ENCODE measurements at regions not wholly inside any gene's neighbourhood (a gene's known extent, or its start where the extent isn't known, plus 50 kb on each side); places are given as distances from the start of the nearest gene placed in this dataset.

DNA sequence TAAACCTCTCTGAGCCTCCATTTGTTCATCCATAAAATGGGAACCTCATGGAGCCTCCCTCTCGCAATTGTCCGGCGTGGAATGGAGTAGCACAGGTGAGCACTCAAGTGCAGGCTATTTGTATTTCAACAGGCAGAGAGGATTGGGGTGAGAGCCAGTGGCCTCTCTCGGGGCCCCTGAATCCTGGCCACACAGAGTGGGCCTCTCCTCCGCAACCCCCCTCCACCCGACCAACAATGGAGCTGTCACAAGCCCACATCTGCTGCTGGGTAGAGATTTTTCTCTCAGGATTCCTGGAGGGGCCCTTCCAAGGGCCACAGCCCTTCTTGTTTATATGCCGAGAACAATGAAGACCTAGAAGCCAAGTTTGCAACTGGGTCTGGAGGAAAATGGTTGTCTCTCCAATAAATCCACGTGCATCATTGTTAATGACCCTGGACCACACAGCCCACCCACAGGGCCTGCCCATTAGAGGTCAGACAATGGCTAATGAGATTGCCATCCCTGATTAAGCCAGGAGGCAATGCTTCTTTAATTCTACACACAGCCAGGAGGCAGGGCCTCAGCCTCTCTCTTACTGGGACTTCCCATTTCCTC is 233.0 kb downstream of the ANKRD60 start:
- Mint-ChIP-seq H3K27ac (no peak overlapping the region), H3K4me3 (no peak overlapping the region), H3K27me3 (peaks cover 12% of the 10 kb centered on the region), H3K9me3 (no peaks in the 10 kb centered on the region), H3K36me3 (ENCODE audit: low read depth) (no peaks in the 10 kb centered on the region), H3K4me1 (ENCODE audit: low read depth) (peaks cover 44% of the 10 kb centered on the region)
- intact Hi-C loops (cut with micrococcal nuclease): no loop called here

DNA sequence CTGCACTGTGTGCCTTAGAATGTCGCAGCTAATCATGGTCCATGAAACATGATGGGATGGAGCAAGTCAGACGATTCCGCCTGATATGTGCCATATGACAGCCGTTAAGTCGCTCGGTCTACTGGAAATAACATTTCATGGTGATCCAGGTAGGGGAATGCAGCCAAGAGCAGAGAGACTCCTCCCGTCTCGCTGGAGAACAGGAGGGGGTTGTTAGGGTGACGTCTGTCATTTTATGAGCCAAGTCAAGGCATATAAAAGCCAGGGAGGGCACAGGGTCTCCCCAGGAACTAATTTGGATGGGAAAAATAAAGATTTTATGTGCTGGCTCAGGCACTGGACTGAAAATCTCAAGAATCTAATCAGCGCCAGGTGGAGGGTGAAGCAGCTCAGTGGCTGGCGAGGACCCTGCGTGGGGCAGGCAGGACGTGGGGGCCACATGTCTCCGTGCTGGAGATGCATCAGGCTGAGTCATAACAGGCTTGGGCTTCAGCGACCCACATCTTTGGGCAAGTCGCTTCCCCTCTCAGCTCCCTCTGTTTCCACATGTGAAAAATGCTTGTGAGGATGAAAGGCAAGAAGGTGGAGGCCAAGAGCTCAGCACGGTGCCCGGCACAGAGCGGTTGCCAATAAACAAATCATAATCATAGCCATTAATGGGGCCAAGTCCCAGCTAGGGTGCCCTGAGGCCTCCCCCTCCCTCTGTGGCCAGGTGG is 234.6 kb downstream of the ANKRD60 start:
- intact Hi-C loops (cut with micrococcal nuclease): no loop called here
- Mint-ChIP-seq H3K4me1 (ENCODE audit: low read depth) (peaks cover 37% of the 10 kb centered on the region), H3K9me3 (no peaks in the 10 kb centered on the region), H3K27ac (no peak overlapping the region), H3K36me3 (ENCODE audit: low read depth) (no peaks in the 10 kb centered on the region), H3K4me3 (no peak overlapping the region), H3K27me3 (peaks cover 17% of the 10 kb centered on the region)

- Mint-ChIP-seq H3K36me3 (ENCODE audit: low read depth) (no peaks in the 10 kb centered on the region), H3K9me3 (no peaks in the 10 kb centered on the region), H3K4me3 (no peak overlapping the region), H3K27ac (no peak overlapping the region), H3K27me3 (peaks cover 19% of the 10 kb centered on the region), H3K4me1 (ENCODE audit: low read depth) (peaks cover 12% of the 10 kb centered on the region)
- intact Hi-C loops (cut with micrococcal nuclease): no loop called here
Observed at GRCh38 chr20:57991211-57991881, 237.1 kb downstream of the ANKRD60 start.

GRCh38 chr20:57990396-57990987 is 238.0 kb downstream of the ANKRD60 start:
- Mint-ChIP-seq H3K4me3 (no peak overlapping the region), H3K36me3 (ENCODE audit: low read depth) (no peaks in the 10 kb centered on the region), H3K27ac (no peak overlapping the region), H3K27me3 (peaks cover 19% of the 10 kb centered on the region), H3K4me1 (ENCODE audit: low read depth) (peaks cover 3% of the 10 kb centered on the region), H3K9me3 (no peaks in the 10 kb centered on the region)
- intact Hi-C loops (cut with micrococcal nuclease): no loop called here

DNA sequence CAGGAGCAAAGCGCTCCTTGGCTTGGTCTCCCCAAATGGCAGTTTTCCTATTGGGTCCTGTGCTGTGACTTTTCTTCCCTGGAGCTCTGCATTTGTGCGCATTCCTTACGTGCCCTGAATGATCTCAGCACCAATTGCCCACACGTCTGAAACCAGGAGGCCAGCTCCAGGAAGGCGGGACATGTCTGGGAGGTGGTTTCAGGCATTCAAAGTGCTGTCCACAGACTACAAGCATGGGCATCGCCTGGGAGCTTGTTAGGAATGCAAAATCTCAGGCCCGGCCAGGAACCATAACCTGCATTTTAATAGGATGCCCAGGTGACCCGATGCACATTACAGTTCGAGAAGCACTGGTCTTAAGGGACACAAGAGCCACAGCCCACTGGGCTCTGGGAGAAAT is 239.6 kb downstream of the ANKRD60 start:
- H3K4me1 Mint-ChIP-seq (ENCODE audit: low read depth): no peaks in the 10 kb centered on the region
- H3K9me3 Mint-ChIP-seq: no peaks in the 10 kb centered on the region
- no peak overlapping the region for H3K27ac Mint-ChIP-seq
- no peaks in the 10 kb centered on the region for H3K36me3 Mint-ChIP-seq (ENCODE audit: low read depth)
- peaks cover 22% of the 10 kb centered on the region for H3K27me3 Mint-ChIP-seq
- intact Hi-C loops (cut with micrococcal nuclease): no loop called here
- H3K4me3 Mint-ChIP-seq: no peak overlapping the region

- intact Hi-C loops (cut with micrococcal nuclease): no loop called here
- peaks cover 22% of the 10 kb centered on the region for H3K27me3 Mint-ChIP-seq
- no peaks in the 10 kb centered on the region for H3K9me3 Mint-ChIP-seq
- H3K36me3 Mint-ChIP-seq (ENCODE audit: low read depth): no peaks in the 10 kb centered on the region
- H3K27ac Mint-ChIP-seq: no peak overlapping the region
- no peak overlapping the region for H3K4me3 Mint-ChIP-seq
- no peaks in the 10 kb centered on the region for H3K4me1 Mint-ChIP-seq (ENCODE audit: low read depth)
Observed at GRCh38 chr20:57988422-57988821, 240.0 kb downstream of the ANKRD60 start.

DNA sequence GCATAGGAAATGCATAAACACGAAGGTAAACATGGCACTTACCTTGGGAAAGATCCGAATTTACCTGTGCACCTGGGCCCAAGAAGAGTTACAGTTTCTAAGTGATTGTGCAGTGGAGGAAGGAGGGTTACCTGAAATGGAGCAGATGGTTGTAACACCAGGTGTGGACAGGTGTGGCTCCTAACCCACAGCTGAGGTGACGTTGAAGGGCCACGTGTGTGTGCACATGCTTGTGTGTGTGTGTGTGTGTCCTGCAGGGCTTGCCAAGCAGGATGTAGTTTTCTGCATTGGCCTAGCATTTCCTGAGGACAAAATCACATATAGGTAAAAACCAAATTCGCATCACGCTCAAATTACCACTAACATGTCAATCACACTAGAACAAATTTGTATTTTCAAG is 240.8 kb downstream of the ANKRD60 start:
- H3K4me3 Mint-ChIP-seq: no peak overlapping the region

GRCh38 chr20:57986666-57987065 is 241.8 kb downstream of the ANKRD60 start:
- H3K27me3 Mint-ChIP-seq: peaks cover 19% of the 10 kb centered on the region
- H3K9me3 Mint-ChIP-seq: no peaks in the 10 kb centered on the region
- H3K27ac Mint-ChIP-seq: no peak overlapping the region
- H3K4me3 Mint-ChIP-seq: no peak overlapping the region
- H3K36me3 Mint-ChIP-seq (ENCODE audit: low read depth): no peaks in the 10 kb centered on the region
- intact Hi-C loops (cut with micrococcal nuclease): no loop called here
- no peaks in the 10 kb centered on the region for H3K4me1 Mint-ChIP-seq (ENCODE audit: low read depth)

More for the DNA sequence above, 240.8 kb downstream of the ANKRD60 start:
- no peaks in the 10 kb centered on the region for H3K9me3 Mint-ChIP-seq
- intact Hi-C loops (cut with micrococcal nuclease): no loop called here
- no peaks in the 10 kb centered on the region for H3K36me3 Mint-ChIP-seq (ENCODE audit: low read depth)
- peaks cover 22% of the 10 kb centered on the region for H3K27me3 Mint-ChIP-seq
- H3K27ac Mint-ChIP-seq: no peak overlapping the region
- no peaks in the 10 kb centered on the region for H3K4me1 Mint-ChIP-seq (ENCODE audit: low read depth)

- intact Hi-C loops (cut with micrococcal nuclease): no loop called here
- no peaks in the 10 kb centered on the region for H3K9me3 Mint-ChIP-seq
- no peak overlapping the region for H3K4me3 Mint-ChIP-seq
- H3K36me3 Mint-ChIP-seq (ENCODE audit: low read depth): no peaks in the 10 kb centered on the region
- H3K27me3 Mint-ChIP-seq: peaks cover 10% of the 10 kb centered on the region
- no peaks in the 10 kb centered on the region for H3K4me1 Mint-ChIP-seq (ENCODE audit: low read depth)
- no peak overlapping the region for H3K27ac Mint-ChIP-seq
Observed at GRCh38 chr20:57985278-57985677, 243.2 kb downstream of the ANKRD60 start.

DNA sequence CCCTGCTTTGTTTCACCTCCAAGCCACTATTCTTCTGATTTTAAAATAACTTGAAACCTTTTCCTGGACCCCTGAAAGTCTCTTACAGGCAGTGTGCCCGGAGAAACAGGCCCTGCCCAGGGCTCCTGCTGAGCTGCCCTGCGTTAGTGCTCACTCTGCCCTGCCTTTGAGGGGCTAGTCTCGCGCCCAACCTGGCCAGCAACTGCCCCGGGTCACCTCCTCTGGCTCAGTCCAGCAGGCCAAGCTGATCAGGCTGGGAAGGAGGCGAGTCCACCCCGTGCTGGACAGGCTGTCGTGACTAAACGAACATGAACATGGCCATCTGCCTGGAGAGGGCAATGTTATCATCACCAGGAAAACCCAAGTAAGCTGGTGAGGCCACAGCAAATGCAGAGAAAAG is 245.4 kb downstream of the ANKRD60 start:
- Mint-ChIP-seq H3K27ac (no peak overlapping the region), H3K4me1 (ENCODE audit: low read depth) (no peaks in the 10 kb centered on the region), H3K4me3 (no peak overlapping the region), H3K9me3 (no peaks in the 10 kb centered on the region), H3K27me3 (peaks cover 6% of the 10 kb centered on the region), H3K36me3 (ENCODE audit: low read depth) (no peaks in the 10 kb centered on the region)
- intact Hi-C loops (cut with micrococcal nuclease): no loop called here

DNA sequence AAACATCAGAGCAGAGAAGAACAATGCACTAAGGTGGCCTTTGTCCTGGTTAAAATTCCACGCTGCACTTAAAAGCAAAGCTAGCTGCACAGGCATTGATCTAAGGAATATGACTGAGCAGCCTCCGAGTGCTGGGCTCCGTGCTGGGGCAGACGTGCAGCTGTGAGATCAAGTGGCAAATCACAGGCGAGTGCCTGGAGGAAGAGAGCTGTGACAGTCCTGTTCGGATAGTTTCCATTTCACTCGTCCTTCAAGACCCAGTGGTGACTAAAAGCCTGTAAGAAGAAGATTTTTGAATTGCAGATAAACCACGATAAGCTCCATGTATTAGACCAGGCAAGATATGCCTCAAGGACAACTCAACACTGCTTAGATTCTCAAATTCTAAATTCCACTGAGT is 247.9 kb downstream of the ANKRD60 start:
- H3K4me1 Mint-ChIP-seq (ENCODE audit: low read depth): no peaks in the 10 kb centered on the region
- peaks cover 5% of the 10 kb centered on the region for H3K27me3 Mint-ChIP-seq
- H3K4me3 Mint-ChIP-seq: no peak overlapping the region
- no peaks in the 10 kb centered on the region for H3K36me3 Mint-ChIP-seq (ENCODE audit: low read depth)
- intact Hi-C loops (cut with micrococcal nuclease): no loop called here
- H3K9me3 Mint-ChIP-seq: no peaks in the 10 kb centered on the region
- no peak overlapping the region for H3K27ac Mint-ChIP-seq

DNA sequence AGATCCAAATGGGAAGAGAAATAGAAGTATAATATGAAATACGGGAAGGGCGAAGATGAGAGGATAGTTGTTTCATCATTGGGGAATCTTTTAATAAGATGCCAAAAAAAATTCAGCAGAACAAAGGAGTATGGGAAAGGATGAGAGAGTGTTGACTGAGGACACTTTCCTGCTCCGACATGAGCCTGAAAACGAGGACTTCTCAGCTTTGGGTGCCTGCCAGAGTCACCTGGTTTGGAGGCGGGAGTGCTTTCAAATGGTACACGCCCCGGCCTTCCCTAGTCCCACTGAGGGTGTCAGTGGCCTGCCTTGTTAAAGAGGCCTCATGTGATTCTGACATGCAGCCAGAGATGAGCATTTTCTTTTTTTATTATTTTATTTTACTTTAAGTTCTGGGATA is 250.9 kb downstream of the ANKRD60 start:
- no peak overlapping the region for H3K27ac Mint-ChIP-seq
- H3K4me1 Mint-ChIP-seq (ENCODE audit: low read depth): no peaks in the 10 kb centered on the region
- H3K4me3 Mint-ChIP-seq: no peak overlapping the region
- intact Hi-C loops (cut with micrococcal nuclease): no loop called here
- H3K9me3 Mint-ChIP-seq: no peaks in the 10 kb centered on the region
- no peaks in the 10 kb centered on the region for H3K36me3 Mint-ChIP-seq (ENCODE audit: low read depth)
- H3K27me3 Mint-ChIP-seq: peaks cover 2% of the 10 kb centered on the region

DNA sequence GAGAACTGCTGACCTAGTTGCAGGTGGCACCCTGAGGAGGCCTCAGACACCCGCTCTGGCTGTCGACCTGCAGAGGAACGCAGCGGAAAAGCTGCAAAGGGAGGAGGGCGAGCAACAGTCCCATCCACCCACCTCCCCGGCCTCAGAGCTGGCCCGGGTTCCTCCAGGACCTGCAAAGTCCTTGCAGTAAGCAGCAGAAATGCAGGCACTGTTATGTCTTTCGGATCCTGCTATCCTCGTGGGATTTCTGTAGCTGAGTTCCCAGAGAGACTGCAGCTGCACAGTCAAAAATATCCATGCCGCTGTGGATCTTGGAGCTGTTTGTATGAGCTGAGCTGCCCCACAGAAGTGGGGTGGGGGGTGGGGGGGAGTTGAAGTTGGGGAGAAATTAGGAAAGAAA is 251.3 kb downstream of the ANKRD60 start:
- H3K9me3 Mint-ChIP-seq: no peaks in the 10 kb centered on the region
- H3K27ac Mint-ChIP-seq: no peak overlapping the region

DNA sequence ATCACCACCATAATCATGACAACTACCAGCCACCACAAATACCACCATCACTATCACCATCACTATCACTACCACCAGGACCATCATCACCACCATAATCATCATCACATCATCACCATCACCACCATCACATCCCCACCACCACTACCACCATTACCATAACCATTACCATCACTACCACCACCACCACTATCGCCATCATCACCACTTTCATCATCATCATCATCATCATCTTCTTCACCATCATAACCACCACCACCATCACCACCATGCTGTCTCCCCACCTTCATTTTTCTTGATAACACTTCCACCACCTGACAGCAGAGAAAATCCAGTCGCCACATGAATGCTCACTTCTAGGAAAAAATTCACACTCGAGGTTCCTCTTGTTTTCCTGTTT is 253.6 kb downstream of the ANKRD60 start:
- intact Hi-C loops (cut with micrococcal nuclease): no loop called here
- Mint-ChIP-seq H3K4me1 (ENCODE audit: low read depth) (no peaks in the 10 kb centered on the region), H3K9me3 (no peaks in the 10 kb centered on the region), H3K36me3 (ENCODE audit: low read depth) (no peaks in the 10 kb centered on the region), H3K27me3 (peaks cover 3% of the 10 kb centered on the region), H3K27ac (no peak overlapping the region), H3K4me3 (no peak overlapping the region)

More for the DNA sequence above, 251.3 kb downstream of the ANKRD60 start:
- peaks cover 2% of the 10 kb centered on the region for H3K27me3 Mint-ChIP-seq
- H3K36me3 Mint-ChIP-seq (ENCODE audit: low read depth): no peaks in the 10 kb centered on the region
- H3K4me3 Mint-ChIP-seq: no peak overlapping the region
- no peaks in the 10 kb centered on the region for H3K4me1 Mint-ChIP-seq (ENCODE audit: low read depth)
- intact Hi-C loops (cut with micrococcal nuclease): no loop called here

Data from dendritic cell treated with granulocyte-macrophage colony-stimulating factor and Interleukin-4, amounts not matched to agents 40 ng/mL and 50 ng/mL, for 4 days (primary cell).